ENCODE measurements at regions not wholly inside any gene's neighbourhood (a gene's known extent, or its start where the extent isn't known, plus 50 kb on each side); places are given as distances from the start of the nearest gene placed in this dataset.

GRCh38 chr13:61812286-61812685, 396.6 kb upstream of the PCDH20 start (continued):
- TF ChIP-seq ZNF532 (CRISPR knock-in tag; IDR thresholded peaks at IDR 0.05; ENCODE audit: borderline replicate concordance), result no peak
- TF ChIP-seq NR3C1 (CRISPR knock-in tag; conservative IDR thresholded peaks at IDR 0.05; ENCODE audit: low read depth), result no peak

DNA sequence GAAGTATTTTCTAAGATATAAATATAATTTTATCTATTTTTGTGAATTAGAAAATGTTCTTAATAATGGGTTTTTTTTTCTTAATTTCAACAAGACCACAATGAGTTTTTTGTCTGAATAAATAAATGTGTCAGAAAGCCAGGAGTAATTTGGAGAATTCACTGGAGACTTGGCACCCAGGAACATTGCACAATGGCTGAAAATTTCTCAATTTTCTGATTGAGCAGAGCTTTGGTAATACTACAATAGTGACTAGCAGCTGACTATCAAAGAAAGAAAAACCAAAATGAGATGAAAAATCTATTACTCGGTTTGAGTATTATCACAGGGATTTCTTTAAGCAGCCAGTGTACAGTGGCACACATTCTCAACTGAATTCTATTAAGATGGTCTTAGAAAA, 394.4 kb upstream of the PCDH20 start:
- Mint-ChIP-seq H3K9me3 (peaks cover 20% of the 10 kb centered on the region), H3K27me3 (ENCODE audit: low read depth) (no peaks in the 10 kb centered on the region), H3K4me3 (no peak overlapping the region), H3K27ac (no peak overlapping the region), H3K36me3 (no peaks in the 10 kb centered on the region), H3K4me1 (0 out of 2 replicates have a peak, but pooled peaks cover 3% of the 10 kb centered on the region)
- ATAC-seq, result no peak
- no peak for DNase-seq (ENCODE audit: low spot score)
- CTCF ChIA-PET, result no interaction called here
- POLR2A ChIA-PET, result no interaction called here
- TF ChIP-seq STAT6 (CRISPR knock-in tag; conservative IDR thresholded peaks at IDR 0.05; ENCODE audit: low read depth) (no peak), ELF4 (CRISPR knock-in tag; IDR thresholded peaks at IDR 0.05; ENCODE audit: low read depth) (no peak), USF1 (CRISPR knock-in tag; IDR thresholded peaks at IDR 0.05) (no peak), SMAD3 (CRISPR knock-in tag; IDR thresholded peaks at IDR 0.05; ENCODE audit: borderline replicate concordance) (no peak), ZNF532 (CRISPR knock-in tag; IDR thresholded peaks at IDR 0.05; ENCODE audit: borderline replicate concordance) (no peak), ZNF396 (CRISPR knock-in tag; IDR thresholded peaks at IDR 0.05; ENCODE audit: borderline replicate concordance) (no peak), ZNF281 (CRISPR knock-in tag; IDR thresholded peaks at IDR 0.05) (no peak), ZNF138 (CRISPR knock-in tag; conservative IDR thresholded peaks at IDR 0.05) (no peak), TEAD1 (CRISPR knock-in tag; IDR thresholded peaks at IDR 0.05) (no peak), ZNF121 (CRISPR knock-in tag; IDR thresholded peaks at IDR 0.05) (no peak)
- TF ChIP-seq, protein P1, sequence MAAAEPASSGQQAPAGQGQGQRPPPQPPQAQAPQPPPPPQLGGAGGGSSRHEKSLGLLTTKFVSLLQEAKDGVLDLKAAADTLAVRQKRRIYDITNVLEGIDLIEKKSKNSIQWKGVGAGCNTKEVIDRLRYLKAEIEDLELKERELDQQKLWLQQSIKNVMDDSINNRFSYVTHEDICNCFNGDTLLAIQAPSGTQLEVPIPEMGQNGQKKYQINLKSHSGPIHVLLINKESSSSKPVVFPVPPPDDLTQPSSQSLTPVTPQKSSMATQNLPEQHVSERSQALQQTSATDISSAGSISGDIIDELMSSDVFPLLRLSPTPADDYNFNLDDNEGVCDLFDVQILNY (CRISPR knock-in tag; IDR thresholded peaks at IDR 0.05), result no peak
- TF ChIP-seq, protein P2, sequence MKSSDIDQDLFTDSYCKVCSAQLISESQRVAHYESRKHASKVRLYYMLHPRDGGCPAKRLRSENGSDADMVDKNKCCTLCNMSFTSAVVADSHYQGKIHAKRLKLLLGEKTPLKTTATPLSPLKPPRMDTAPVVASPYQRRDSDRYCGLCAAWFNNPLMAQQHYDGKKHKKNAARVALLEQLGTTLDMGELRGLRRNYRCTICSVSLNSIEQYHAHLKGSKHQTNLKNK (CRISPR knock-in tag; IDR thresholded peaks at IDR 0.05), result no peak
- TF ChIP-seq, protein P3, sequence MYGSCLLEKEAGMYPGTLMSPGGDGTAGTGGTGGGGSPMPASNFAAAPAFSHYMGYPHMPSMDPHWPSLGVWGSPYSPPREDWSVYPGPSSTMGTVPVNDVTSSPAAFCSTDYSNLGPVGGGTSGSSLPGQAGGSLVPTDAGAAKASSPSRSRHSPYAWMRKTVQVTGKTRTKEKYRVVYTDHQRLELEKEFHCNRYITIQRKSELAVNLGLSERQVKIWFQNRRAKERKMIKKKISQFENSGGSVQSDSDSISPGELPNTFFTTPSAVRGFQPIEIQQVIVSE (CRISPR knock-in tag; IDR thresholded peaks at IDR 0.05; ENCODE audit: borderline replicate concordance), result no peak
- TF ChIP-seq, protein P4, sequence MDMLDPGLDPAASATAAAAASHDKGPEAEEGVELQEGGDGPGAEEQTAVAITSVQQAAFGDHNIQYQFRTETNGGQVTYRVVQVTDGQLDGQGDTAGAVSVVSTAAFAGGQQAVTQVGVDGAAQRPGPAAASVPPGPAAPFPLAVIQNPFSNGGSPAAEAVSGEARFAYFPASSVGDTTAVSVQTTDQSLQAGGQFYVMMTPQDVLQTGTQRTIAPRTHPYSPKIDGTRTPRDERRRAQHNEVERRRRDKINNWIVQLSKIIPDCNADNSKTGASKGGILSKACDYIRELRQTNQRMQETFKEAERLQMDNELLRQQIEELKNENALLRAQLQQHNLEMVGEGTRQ (CRISPR knock-in tag; IDR thresholded peaks at IDR 0.05), result no peak
